WTC11 (cell line): ENCODE measurements at regions not wholly inside any gene's neighbourhood (a gene's known extent, or its start where the extent isn't known, plus 50 kb on each side); places are given as distances from the start of the nearest gene placed in this dataset.

Experiments
- ATAC-seq: fragments of 200-7000 bp; cut with Tn5 transposase; 2 replicates; pipeline ENCODE4 v1.10.0; 2021; ENCODE audit warnings: mild to moderate bottlenecking, moderate library complexity
- CTCF ChIA-PET: fragments of 300-600 bp; sonication (Branson Sonifier 250); formaldehyde crosslinking; loops from one replicate; lab custom pipeline; 2021; ENCODE audit warnings: antibody characterized with exemption; lab: Charles Lee
- POLR2A ChIA-PET: fragments of 350-600 bp; sonication (Branson Sonifier 250); formaldehyde crosslinking; loops from one replicate; lab custom pipeline; 2021; ENCODE audit warnings: antibody characterized with exemption; lab: Charles Lee
- DNase-seq: peaks from one replicate; pipeline ENCODE4 v3.0.0; 2021; ENCODE audit warnings: low spot score
- H3K27ac Mint-ChIP-seq: 2 replicates; pipeline ENCODE4 v1.8.0; 2021; ENCODE audit warnings: mixed read lengths
- H3K27me3 Mint-ChIP-seq: 2 replicates; pipeline ENCODE4 v1.8.0; 2021; ENCODE audit warnings: low read depth, mild to moderate bottlenecking, moderate library complexity, mixed read lengths
- H3K36me3 Mint-ChIP-seq: 2 replicates; pipeline ENCODE4 v1.8.0; 2021; ENCODE audit warnings: mixed read lengths
- H3K4me1 Mint-ChIP-seq: 2 replicates; pipeline ENCODE4 v1.8.0; 2022; ENCODE audit warnings: mixed read lengths
- H3K4me3 Mint-ChIP-seq: 2 replicates; pipeline ENCODE4 v1.8.0; 2021; ENCODE audit warnings: mild to moderate bottlenecking, moderate library complexity, mixed read lengths
- H3K9me3 Mint-ChIP-seq: 2 replicates; pipeline ENCODE4 v1.8.0; 2021; ENCODE audit warnings: mixed read lengths
- FOXK1 ChIP-seq: sonication (generic); formaldehyde crosslinking; IDR thresholded peaks from 2 replicates; pipeline ENCODE4 v1.8.0; 2022; ENCODE audit warnings: mild to moderate bottlenecking, moderate library complexity, missing genetic modification reagents
- FOXP4 ChIP-seq: sonication (generic); formaldehyde crosslinking; IDR thresholded peaks from 2 replicates; pipeline ENCODE4 v1.8.0; 2022; ENCODE audit warnings: mild to moderate bottlenecking, missing genetic modification reagents
- GABPB1 ChIP-seq: sonication (generic); formaldehyde crosslinking; IDR thresholded peaks from 2 replicates; pipeline ENCODE4 v1.8.1; 2023; ENCODE audit warnings: mild to moderate bottlenecking, missing genetic modification reagents
- GRHL2 ChIP-seq: fragments of 250-450 bp; sonication (Bioruptor Pico); IDR thresholded peaks from 2 replicates; pipeline ENCODE4 v1.8.0; 2022; ENCODE audit warnings: mild to moderate bottlenecking, moderate library complexity; ENCODE audit not compliant: insufficient replicate concordance, severe bottlenecking
- GTF2I ChIP-seq: fragments of 250-450 bp; sonication (Bioruptor Pico); conservative IDR thresholded peaks from 2 replicates; pipeline ENCODE4 v1.4.0; 2021; ENCODE audit warnings: mild to moderate bottlenecking
- HMGA2 ChIP-seq: fragments of 250-450 bp; sonication (Bioruptor Pico); IDR thresholded peaks from 2 replicates; pipeline ENCODE4 v1.4.0; 2021; ENCODE audit warnings: mild to moderate bottlenecking, moderate library complexity
- MYBL2 ChIP-seq: sonication (generic); formaldehyde crosslinking; IDR thresholded peaks from 2 replicates; pipeline ENCODE4 v1.8.1; 2023; ENCODE audit warnings: mild to moderate bottlenecking, moderate library complexity, missing genetic modification reagents
- NR2C2 ChIP-seq: sonication (generic); formaldehyde crosslinking; IDR thresholded peaks from 2 replicates; pipeline ENCODE4 v1.8.0; 2022; ENCODE audit warnings: mild to moderate bottlenecking, missing genetic modification reagents
- NR3C1 ChIP-seq: sonication (generic); formaldehyde crosslinking; conservative IDR thresholded peaks from 2 replicates; pipeline ENCODE4 v1.8.1; 2023; ENCODE audit warnings: low read depth, mild to moderate bottlenecking, missing genetic modification reagents
- RORB ChIP-seq: fragments of 250-450 bp; sonication (Bioruptor Pico); IDR thresholded peaks from 2 replicates; pipeline ENCODE4 v1.9.0; 2021; ENCODE audit warnings: mild to moderate bottlenecking
- SMAD3 ChIP-seq: sonication (generic); formaldehyde crosslinking; IDR thresholded peaks from 2 replicates; pipeline ENCODE4 v1.8.0; 2022; ENCODE audit warnings: missing genetic modification reagents, mild to moderate bottlenecking, borderline replicate concordance
- STAT6 ChIP-seq: sonication (generic); formaldehyde crosslinking; conservative IDR thresholded peaks from 2 replicates; pipeline ENCODE4 v1.8.1; 2023; ENCODE audit warnings: mild to moderate bottlenecking, low read depth, missing genetic modification reagents, moderate library complexity
- TCF7 ChIP-seq: sonication (generic); formaldehyde crosslinking; IDR thresholded peaks from 2 replicates; pipeline ENCODE4 v1.8.0; 2022; ENCODE audit warnings: mild to moderate bottlenecking, low read depth, missing genetic modification reagents, moderate library complexity
- ZBTB21 ChIP-seq: sonication (generic); formaldehyde crosslinking; IDR thresholded peaks from 2 replicates; pipeline ENCODE4 v1.8.1; 2023; ENCODE audit warnings: mild to moderate bottlenecking, missing genetic modification reagents, borderline replicate concordance
- ZNF138 ChIP-seq: sonication (generic); formaldehyde crosslinking; conservative IDR thresholded peaks from 2 replicates; pipeline ENCODE4 v1.8.1; 2022; ENCODE audit warnings: mild to moderate bottlenecking, moderate library complexity, missing genetic modification reagents
- ZNF263 ChIP-seq: sonication (generic); formaldehyde crosslinking; IDR thresholded peaks from 2 replicates; pipeline ENCODE4 v1.8.1; 2022; ENCODE audit warnings: low read depth, mild to moderate bottlenecking, moderate library complexity, missing genetic modification reagents
- ZNF396 ChIP-seq: fragments of 250-450 bp; sonication (Bioruptor Pico); IDR thresholded peaks from 2 replicates; pipeline ENCODE4 v1.8.0; 2021; ENCODE audit warnings: mild to moderate bottlenecking, moderate library complexity, borderline replicate concordance
- ZNF416 ChIP-seq: fragments of 250-450 bp; sonication (Bioruptor Pico); IDR thresholded peaks from 2 replicates; pipeline ENCODE4 v1.9.0; 2021; ENCODE audit warnings: mild to moderate bottlenecking, inconsistent platforms
- ZNF423 ChIP-seq: fragments of 250-450 bp; sonication (Bioruptor Pico); IDR thresholded peaks from 2 replicates; pipeline ENCODE4 v2.1.2; 2022; ENCODE audit warnings: mild to moderate bottlenecking, moderate library complexity
- TF ChIP-seq, protein P1 (sequence below): fragments of 250-450 bp; sonication (Bioruptor Pico); IDR thresholded peaks from 2 replicates; pipeline ENCODE4 v2.1.2; 2022; ENCODE audit warnings: mild to moderate bottlenecking, moderate library complexity
- TF ChIP-seq, protein P2 (sequence below): fragments of 250-450 bp; sonication (Bioruptor Pico); IDR thresholded peaks from 2 replicates; pipeline ENCODE4 v1.9.0; 2021; ENCODE audit warnings: mild to moderate bottlenecking
- TF ChIP-seq, protein P3 (sequence below): fragments of 250-450 bp; sonication (Bioruptor Pico); conservative IDR thresholded peaks from 2 replicates; pipeline ENCODE4 v1.9.0; 2021; ENCODE audit warnings: mild to moderate bottlenecking

- H3K4me3 Mint-ChIP-seq: no peak overlapping the region
- peaks cover 23% of the 10 kb centered on the region for H3K36me3 Mint-ChIP-seq
- ATAC-seq (no peak), DNase-seq (no peak)
- peaks cover 33% of the 10 kb centered on the region for H3K9me3 Mint-ChIP-seq
- H3K27me3 Mint-ChIP-seq: no peaks in the 10 kb centered on the region
- no peak for TF ChIP-seq SMAD3 (CRISPR knock-in tag)
- no peak for TF ChIP-seq RORB (CRISPR knock-in tag)
- no peak for TF ChIP-seq TCF7
- no peak for TF ChIP-seq ZNF138 (CRISPR knock-in tag)
- no peaks in the 10 kb centered on the region for H3K4me1 Mint-ChIP-seq
- H3K27ac Mint-ChIP-seq: no peak overlapping the region
- CTCF ChIA-PET: no interaction called here
- POLR2A ChIA-PET: no interaction called here
Measured at GRCh38 chr6:66198062-66198624, 491.1 kb upstream of the EYS start.

DNA sequence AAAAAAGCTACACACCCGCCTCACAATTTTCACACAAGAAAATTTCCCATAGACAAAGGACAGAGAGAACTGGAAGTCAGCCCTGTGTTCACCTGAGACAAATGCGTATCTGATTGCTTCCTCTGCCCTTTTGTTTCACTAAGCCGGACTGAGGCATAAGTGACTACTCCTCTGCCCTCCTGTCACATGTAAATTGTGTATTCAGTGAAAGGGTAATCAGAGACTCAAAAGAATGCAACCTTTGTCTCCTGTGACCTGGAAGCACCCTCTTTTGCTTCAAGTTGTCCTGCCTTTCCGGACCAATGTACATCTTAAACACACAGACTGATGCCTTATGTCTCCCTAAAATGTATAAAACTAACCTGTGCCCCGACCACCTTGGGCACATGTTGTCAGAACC, 483.8 kb upstream of the EYS start:
- DNase-seq: no peak
- no peak; the same call in 1 of the 2 replicates for ATAC-seq
- peaks cover 48% of the 10 kb centered on the region for H3K9me3 Mint-ChIP-seq
- H3K27me3 Mint-ChIP-seq: no peaks in the 10 kb centered on the region
- no peak overlapping the region for H3K27ac Mint-ChIP-seq
- no peak overlapping the region for H3K4me3 Mint-ChIP-seq
- TF ChIP-seq TCF7 (no peak), ZNF423 (CRISPR knock-in tag) (no peak), GRHL2 (CRISPR knock-in tag) (no peak), ZNF263 (CRISPR knock-in tag) (no peak), NR2C2 (CRISPR knock-in tag) (no peak), FOXP4 (CRISPR knock-in tag) (no peak), ZBTB21 (CRISPR knock-in tag) (no peak), STAT6 (CRISPR knock-in tag) (no peak), HMGA2 (CRISPR knock-in tag) (no peak), GABPB1 (no peak), FOXK1 (CRISPR knock-in tag) (no peak), NR3C1 (no peak), MYBL2 (CRISPR knock-in tag) (no peak), ZNF416 (CRISPR knock-in tag) (no peak), GTF2I (CRISPR knock-in tag) (no peak), ZNF396 (no peak)
- TF ChIP-seq, protein P1, sequence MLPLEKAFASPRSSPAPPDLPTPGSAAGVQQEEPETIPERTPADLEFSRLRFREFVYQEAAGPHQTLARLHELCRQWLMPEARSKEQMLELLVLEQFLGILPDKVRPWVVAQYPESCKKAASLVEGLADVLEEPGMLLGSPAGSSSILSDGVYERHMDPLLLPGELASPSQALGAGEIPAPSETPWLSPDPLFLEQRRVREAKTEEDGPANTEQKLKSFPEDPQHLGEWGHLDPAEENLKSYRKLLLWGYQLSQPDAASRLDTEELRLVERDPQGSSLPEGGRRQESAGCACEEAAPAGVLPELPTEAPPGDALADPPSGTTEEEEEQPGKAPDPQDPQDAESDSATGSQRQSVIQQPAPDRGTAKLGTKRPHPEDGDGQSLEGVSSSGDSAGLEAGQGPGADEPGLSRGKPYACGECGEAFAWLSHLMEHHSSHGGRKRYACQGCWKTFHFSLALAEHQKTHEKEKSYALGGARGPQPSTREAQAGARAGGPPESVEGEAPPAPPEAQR: no peak
- TF ChIP-seq, protein P2, sequence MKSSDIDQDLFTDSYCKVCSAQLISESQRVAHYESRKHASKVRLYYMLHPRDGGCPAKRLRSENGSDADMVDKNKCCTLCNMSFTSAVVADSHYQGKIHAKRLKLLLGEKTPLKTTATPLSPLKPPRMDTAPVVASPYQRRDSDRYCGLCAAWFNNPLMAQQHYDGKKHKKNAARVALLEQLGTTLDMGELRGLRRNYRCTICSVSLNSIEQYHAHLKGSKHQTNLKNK (CRISPR knock-in tag): no peak
- TF ChIP-seq, protein P3, sequence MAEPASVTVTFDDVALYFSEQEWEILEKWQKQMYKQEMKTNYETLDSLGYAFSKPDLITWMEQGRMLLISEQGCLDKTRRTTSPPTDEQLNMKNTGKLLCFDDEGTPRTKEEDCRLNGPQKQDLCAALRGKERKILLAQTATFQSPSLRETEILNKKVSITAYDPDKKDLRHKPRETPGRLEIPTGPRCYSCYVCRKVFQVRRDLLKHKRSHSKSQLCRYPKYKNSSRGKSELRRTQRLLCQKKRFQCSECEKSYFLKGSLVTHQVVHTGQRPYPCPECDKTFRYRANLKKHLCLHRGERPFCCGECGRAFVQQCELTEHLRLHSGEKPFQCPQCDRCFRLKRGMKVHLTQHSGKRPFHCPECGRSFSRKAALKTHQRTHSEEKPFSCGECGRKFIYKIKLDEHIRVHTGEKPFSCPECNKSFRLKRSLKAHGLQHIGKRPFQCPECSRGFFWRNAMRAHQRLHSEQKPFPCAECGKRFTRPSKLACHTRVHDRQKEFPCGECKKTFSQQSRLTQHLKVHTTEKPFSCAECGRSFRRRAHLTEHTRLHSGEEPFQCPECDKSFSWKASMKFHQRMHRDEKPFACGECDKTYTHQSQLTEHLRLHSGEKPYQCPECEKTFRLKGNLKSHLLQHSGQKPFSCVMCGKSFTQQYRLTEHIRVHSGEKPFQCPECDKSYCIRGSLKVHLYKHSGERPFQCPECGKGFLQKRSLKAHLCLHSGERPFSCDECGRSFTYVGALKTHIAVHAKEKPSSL: no peak
- H3K36me3 Mint-ChIP-seq: peaks cover 16% of the 10 kb centered on the region
- ChIA-PET POLR2A (no interaction called here), CTCF (no interaction called here)
- peaks cover 7% of the 10 kb centered on the region for H3K4me1 Mint-ChIP-seq
